ENCODE measurements at regions not wholly inside any gene's neighbourhood (a gene's known extent, or its start where the extent isn't known, plus 50 kb on each side); places are given as distances from the start of the nearest gene placed in this dataset.

- Histone ChIP-seq H3K27me3 (no peaks in the 10 kb centered on the region), H3K27ac (no peak overlapping the region), H3K9me3 (no peaks in the 10 kb centered on the region), H3K4me3 (no peak overlapping the region), H3K36me3 (no peaks in the 10 kb centered on the region), H3K4me1 (no peaks in the 10 kb centered on the region)
- TF ChIP-seq, protein P1, sequence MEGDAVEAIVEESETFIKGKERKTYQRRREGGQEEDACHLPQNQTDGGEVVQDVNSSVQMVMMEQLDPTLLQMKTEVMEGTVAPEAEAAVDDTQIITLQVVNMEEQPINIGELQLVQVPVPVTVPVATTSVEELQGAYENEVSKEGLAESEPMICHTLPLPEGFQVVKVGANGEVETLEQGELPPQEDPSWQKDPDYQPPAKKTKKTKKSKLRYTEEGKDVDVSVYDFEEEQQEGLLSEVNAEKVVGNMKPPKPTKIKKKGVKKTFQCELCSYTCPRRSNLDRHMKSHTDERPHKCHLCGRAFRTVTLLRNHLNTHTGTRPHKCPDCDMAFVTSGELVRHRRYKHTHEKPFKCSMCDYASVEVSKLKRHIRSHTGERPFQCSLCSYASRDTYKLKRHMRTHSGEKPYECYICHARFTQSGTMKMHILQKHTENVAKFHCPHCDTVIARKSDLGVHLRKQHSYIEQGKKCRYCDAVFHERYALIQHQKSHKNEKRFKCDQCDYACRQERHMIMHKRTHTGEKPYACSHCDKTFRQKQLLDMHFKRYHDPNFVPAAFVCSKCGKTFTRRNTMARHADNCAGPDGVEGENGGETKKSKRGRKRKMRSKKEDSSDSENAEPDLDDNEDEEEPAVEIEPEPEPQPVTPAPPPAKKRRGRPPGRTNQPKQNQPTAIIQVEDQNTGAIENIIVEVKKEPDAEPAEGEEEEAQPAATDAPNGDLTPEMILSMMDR (IDR thresholded peaks at IDR 0.05) = no peak
- TF ChIP-seq POLR2A (IDR thresholded peaks at IDR 0.05) = no peak
- TF ChIP-seq POLR2AphosphoS5 (IDR thresholded peaks at IDR 0.05) = no peak
- TF ChIP-seq EP300 (IDR thresholded peaks at IDR 0.05) = no peak
- DNase-seq = no peak
- WGBS, 2 donors = 91 to 93% methylated on average over 7 of the region's 7 CpGs
- intact Hi-C loops (cut with DNase I) = no loop called here
Observed at GRCh38 chr13:22175815-22176214, 504.9 kb downstream of the FGF9 start.

DNA sequence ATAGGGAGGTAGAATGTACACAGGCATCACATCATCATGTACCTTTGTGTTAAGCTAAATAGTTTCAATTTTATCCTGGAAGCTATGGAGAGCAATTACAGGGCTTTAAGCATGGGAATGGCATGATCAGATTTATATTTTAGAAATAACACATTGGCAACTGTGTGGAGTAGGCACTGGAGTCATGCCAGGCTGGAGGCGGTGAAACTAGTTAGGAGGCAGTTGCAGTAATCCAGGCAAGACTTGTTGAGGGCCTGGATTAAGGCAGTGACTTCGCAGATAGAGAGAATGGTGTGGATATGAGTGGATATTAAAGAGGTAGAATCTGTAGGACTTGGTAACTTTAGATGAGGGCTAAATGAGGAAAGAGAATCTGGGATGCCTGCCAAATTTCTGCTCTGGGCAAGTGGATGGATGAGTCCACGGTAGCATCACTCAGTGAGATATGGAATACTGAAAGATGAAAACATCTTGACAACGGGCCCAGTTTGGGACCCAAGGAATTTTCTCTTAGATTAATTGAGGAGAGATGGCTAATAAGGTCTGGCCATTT lies 506.2 kb downstream of the FGF9 start:
- Histone ChIP-seq H3K4me1 (no peaks in the 10 kb centered on the region), H3K9me3 (no peaks in the 10 kb centered on the region), H3K4me3 (no peak overlapping the region), H3K27ac (no peak overlapping the region), H3K36me3 (no peaks in the 10 kb centered on the region), H3K27me3 (no peaks in the 10 kb centered on the region)
- no peak for TF ChIP-seq POLR2AphosphoS5 (IDR thresholded peaks at IDR 0.05)
- TF ChIP-seq POLR2A (IDR thresholded peaks at IDR 0.05) = no peak
- no peak for TF ChIP-seq EP300 (IDR thresholded peaks at IDR 0.05)
- TF ChIP-seq, protein P1 (IDR thresholded peaks at IDR 0.05) = no peak
- intact Hi-C loops (cut with DNase I) = no loop called here
- DNase-seq = no peak
- 90 to 91% methylated on average over 4 of the region's 4 CpGs for WGBS, 2 donors

- H3K9me3 ChIP-seq = no peaks in the 10 kb centered on the region
- H3K27me3 ChIP-seq = no peaks in the 10 kb centered on the region
- WGBS, 2 donors = 88 to 89% methylated on average over 2 of the region's 2 CpGs
- intact Hi-C loops (cut with DNase I) = no loop called here
- no peak overlapping the region for H3K27ac ChIP-seq
- H3K4me3 ChIP-seq = no peak overlapping the region
- no peaks in the 10 kb centered on the region for H3K36me3 ChIP-seq
- no peak for DNase-seq
- no peaks in the 10 kb centered on the region for H3K4me1 ChIP-seq
- TF ChIP-seq POLR2AphosphoS5 (IDR thresholded peaks at IDR 0.05) (no peak), POLR2A (IDR thresholded peaks at IDR 0.05) (no peak), EP300 (IDR thresholded peaks at IDR 0.05) (no peak)
- TF ChIP-seq, protein P1 (IDR thresholded peaks at IDR 0.05) = no peak
Observed at GRCh38 chr13:22178878-22179277, 508.0 kb downstream of the FGF9 start.

DNA sequence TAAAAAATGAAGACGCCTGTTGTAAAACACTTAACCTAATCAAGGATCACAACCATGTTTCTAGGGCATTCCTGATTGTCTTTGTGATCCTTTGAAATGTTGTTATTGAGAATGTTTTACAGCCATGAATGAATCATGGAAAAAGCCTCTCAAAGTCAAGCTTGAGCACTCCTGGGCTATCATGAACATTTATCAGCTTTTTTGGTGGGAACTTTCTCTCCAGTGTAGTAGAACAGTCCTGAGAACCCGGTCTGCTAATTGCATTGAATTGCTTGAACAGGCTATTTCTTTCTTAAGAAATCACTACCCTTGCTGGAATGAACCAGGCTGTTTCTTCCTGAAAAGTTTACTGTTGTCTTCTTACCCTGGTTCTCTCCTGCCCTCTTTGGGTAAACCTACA lies 516.5 kb downstream of the FGF9 start:
- H3K27ac ChIP-seq = no peak overlapping the region
- H3K4me3 ChIP-seq = no peak overlapping the region
- intact Hi-C loops (cut with DNase I) = no loop called here
- H3K27me3 ChIP-seq = no peaks in the 10 kb centered on the region
- DNase-seq = no peak
- no peaks in the 10 kb centered on the region for H3K36me3 ChIP-seq
- no peak for TF ChIP-seq POLR2A (IDR thresholded peaks at IDR 0.05)
- TF ChIP-seq, protein P1 (IDR thresholded peaks at IDR 0.05) = no peak
- TF ChIP-seq POLR2AphosphoS5 (IDR thresholded peaks at IDR 0.05) = no peak
- no peak for TF ChIP-seq EP300 (IDR thresholded peaks at IDR 0.05)
- H3K9me3 ChIP-seq = no peaks in the 10 kb centered on the region
- WGBS, 2 donors = 38 to 42% methylated on average over 2 of the region's 2 CpGs
- no peaks in the 10 kb centered on the region for H3K4me1 ChIP-seq
